H1 (cell line): ENCODE measurements at regions not wholly inside any gene's neighbourhood (a gene's known extent, or its start where the extent isn't known, plus 50 kb on each side); places are given as distances from the start of the nearest gene placed in this dataset.

ENCODE experiments used
- TF ChIP-seq, protein P1 (sequence below): fragments of 300-600 bp; sonication (generic); IDR thresholded peaks from 2 replicates; pipeline ENCODE4 v1.7.1; 2012; ENCODE audit warnings: low read length, moderate library complexity, mild to moderate bottlenecking, inconsistent platforms; ENCODE audit not compliant: insufficient replicate concordance

DNA sequence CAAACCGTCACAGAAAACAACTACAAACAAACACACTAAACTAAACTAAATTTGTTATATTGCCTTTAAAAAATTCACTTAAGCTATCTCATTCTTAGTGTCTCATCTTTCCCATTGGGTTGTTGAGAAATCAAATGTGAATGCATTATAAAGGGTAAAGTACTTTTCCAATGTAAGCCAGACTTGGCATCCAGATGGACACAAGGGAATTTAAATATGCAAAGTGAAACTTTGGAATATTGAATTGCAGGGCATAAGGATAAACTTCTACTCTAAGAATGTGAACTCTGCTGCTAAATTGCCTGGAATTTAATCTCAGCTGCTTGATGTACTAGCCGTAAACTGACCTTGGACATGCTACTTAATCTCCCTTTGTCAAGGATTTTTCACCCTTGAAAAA is 1554.6 kb downstream of the CDH8 start (continued):
- TF ChIP-seq, protein P1, sequence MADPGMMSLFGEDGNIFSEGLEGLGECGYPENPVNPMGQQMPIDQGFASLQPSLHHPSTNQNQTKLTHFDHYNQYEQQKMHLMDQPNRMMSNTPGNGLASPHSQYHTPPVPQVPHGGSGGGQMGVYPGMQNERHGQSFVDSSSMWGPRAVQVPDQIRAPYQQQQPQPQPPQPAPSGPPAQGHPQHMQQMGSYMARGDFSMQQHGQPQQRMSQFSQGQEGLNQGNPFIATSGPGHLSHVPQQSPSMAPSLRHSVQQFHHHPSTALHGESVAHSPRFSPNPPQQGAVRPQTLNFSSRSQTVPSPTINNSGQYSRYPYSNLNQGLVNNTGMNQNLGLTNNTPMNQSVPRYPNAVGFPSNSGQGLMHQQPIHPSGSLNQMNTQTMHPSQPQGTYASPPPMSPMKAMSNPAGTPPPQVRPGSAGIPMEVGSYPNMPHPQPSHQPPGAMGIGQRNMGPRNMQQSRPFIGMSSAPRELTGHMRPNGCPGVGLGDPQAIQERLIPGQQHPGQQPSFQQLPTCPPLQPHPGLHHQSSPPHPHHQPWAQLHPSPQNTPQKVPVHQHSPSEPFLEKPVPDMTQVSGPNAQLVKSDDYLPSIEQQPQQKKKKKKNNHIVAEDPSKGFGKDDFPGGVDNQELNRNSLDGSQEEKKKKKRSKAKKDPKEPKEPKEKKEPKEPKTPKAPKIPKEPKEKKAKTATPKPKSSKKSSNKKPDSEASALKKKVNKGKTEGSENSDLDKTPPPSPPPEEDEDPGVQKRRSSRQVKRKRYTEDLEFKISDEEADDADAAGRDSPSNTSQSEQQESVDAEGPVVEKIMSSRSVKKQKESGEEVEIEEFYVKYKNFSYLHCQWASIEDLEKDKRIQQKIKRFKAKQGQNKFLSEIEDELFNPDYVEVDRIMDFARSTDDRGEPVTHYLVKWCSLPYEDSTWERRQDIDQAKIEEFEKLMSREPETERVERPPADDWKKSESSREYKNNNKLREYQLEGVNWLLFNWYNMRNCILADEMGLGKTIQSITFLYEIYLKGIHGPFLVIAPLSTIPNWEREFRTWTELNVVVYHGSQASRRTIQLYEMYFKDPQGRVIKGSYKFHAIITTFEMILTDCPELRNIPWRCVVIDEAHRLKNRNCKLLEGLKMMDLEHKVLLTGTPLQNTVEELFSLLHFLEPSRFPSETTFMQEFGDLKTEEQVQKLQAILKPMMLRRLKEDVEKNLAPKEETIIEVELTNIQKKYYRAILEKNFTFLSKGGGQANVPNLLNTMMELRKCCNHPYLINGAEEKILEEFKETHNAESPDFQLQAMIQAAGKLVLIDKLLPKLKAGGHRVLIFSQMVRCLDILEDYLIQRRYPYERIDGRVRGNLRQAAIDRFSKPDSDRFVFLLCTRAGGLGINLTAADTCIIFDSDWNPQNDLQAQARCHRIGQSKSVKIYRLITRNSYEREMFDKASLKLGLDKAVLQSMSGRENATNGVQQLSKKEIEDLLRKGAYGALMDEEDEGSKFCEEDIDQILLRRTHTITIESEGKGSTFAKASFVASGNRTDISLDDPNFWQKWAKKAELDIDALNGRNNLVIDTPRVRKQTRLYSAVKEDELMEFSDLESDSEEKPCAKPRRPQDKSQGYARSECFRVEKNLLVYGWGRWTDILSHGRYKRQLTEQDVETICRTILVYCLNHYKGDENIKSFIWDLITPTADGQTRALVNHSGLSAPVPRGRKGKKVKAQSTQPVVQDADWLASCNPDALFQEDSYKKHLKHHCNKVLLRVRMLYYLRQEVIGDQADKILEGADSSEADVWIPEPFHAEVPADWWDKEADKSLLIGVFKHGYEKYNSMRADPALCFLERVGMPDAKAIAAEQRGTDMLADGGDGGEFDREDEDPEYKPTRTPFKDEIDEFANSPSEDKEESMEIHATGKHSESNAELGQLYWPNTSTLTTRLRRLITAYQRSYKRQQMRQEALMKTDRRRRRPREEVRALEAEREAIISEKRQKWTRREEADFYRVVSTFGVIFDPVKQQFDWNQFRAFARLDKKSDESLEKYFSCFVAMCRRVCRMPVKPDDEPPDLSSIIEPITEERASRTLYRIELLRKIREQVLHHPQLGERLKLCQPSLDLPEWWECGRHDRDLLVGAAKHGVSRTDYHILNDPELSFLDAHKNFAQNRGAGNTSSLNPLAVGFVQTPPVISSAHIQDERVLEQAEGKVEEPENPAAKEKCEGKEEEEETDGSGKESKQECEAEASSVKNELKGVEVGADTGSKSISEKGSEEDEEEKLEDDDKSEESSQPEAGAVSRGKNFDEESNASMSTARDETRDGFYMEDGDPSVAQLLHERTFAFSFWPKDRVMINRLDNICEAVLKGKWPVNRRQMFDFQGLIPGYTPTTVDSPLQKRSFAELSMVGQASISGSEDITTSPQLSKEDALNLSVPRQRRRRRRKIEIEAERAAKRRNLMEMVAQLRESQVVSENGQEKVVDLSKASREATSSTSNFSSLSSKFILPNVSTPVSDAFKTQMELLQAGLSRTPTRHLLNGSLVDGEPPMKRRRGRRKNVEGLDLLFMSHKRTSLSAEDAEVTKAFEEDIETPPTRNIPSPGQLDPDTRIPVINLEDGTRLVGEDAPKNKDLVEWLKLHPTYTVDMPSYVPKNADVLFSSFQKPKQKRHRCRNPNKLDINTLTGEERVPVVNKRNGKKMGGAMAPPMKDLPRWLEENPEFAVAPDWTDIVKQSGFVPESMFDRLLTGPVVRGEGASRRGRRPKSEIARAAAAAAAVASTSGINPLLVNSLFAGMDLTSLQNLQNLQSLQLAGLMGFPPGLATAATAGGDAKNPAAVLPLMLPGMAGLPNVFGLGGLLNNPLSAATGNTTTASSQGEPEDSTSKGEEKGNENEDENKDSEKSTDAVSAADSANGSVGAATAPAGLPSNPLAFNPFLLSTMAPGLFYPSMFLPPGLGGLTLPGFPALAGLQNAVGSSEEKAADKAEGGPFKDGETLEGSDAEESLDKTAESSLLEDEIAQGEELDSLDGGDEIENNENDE = no peak
- TF ChIP-seq, all 59 proteins: peak for 0
